ENCODE measurements at regions not wholly inside any gene's neighbourhood (a gene's known extent, or its start where the extent isn't known, plus 50 kb on each side); places are given as distances from the start of the nearest gene placed in this dataset.

- H3K9me2 ChIP-seq = no peaks in the 10 kb centered on the region
- no peak overlapping the region for H3K4me3 ChIP-seq (ENCODE audit: low read depth in 2 of 2, low read length in 1 of 2)
- no peak overlapping the region for H3K27ac ChIP-seq (ENCODE audit: low read depth in 2 of 2, low read length in 1 of 2)
- DNase-seq = no peak
- no peak overlapping the region for H3K9ac ChIP-seq
- H3F3A ChIP-seq (replicated peaks; ENCODE audit: insufficient read depth) = no peaks in the 10 kb centered on the region
- ChIA-PET CTCF (interaction anchor here (1.5 kb wide), 1 partner anchor 7 kb away, joined by 4 read pairs; no protein-coding TSS in a partner anchor), POLR2A (no interaction called here)
- H2AFZ ChIP-seq (ENCODE audit: low read depth) = no peak overlapping the region
- H3K27me3 ChIP-seq (ENCODE audit: insufficient read depth) = no peaks in the 10 kb centered on the region
- H3K9me3 ChIP-seq = no peaks in the 10 kb centered on the region
- no peak overlapping the region for H3K4me2 ChIP-seq
- 69% methylated on average over 3 of the region's 3 CpGs for WGBS (ENCODE audit: low lambda C conversion rate)
- TF ChIP-seq TAF1 (IDR thresholded peaks at IDR 0.05; ENCODE audit: borderline replicate concordance, low read depth, low read length) (no peak), GATA2 (CRISPR knock-in tag; IDR thresholded peaks at IDR 0.05) (no peak), RAD21 (IDR thresholded peaks at IDR 0.05; ENCODE audit: low read length) (no peak), FOXJ3 (CRISPR knock-in tag; IDR thresholded peaks at IDR 0.05) (no peak), YY1 (IDR thresholded peaks at IDR 0.05; ENCODE audit: low read depth) (no peak), PBX3 (IDR thresholded peaks at IDR 0.05) (no peak), EP300 (IDR thresholded peaks at IDR 0.05; ENCODE audit: borderline replicate concordance in 1 of 2, low read depth in 1 of 2, low read length in 1 of 2) (no peak), TCF12 (IDR thresholded peaks at IDR 0.05) (no peak), MXI1 (IDR thresholded peaks at IDR 0.05; ENCODE audit: low read depth, low read length) (no peak), USF2 (IDR thresholded peaks at IDR 0.05; ENCODE audit: borderline replicate concordance, low read depth, low read length) (no peak), MAX (IDR thresholded peaks at IDR 0.05; ENCODE audit: low read depth) (no peak), JUND (IDR thresholded peaks at IDR 0.05) (no peak)
- TF ChIP-seq, protein P1, sequence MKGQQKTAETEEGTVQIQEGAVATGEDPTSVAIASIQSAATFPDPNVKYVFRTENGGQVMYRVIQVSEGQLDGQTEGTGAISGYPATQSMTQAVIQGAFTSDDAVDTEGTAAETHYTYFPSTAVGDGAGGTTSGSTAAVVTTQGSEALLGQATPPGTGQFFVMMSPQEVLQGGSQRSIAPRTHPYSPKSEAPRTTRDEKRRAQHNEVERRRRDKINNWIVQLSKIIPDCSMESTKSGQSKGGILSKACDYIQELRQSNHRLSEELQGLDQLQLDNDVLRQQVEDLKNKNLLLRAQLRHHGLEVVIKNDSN (IDR thresholded peaks at IDR 0.05; ENCODE audit: borderline replicate concordance, low read depth) = no peak
- H3K79me2 ChIP-seq (ENCODE audit: insufficient read depth) = no peaks in the 10 kb centered on the region
- H3K36me3 ChIP-seq (replicated peaks in 1 of 2; ENCODE audit: control insufficient read depth in 1 of 2, insufficient read depth in 2 of 2, low read length in 1 of 2) = no peaks in the 10 kb centered on the region
- no peaks in the 10 kb centered on the region; a peak in 1 of 4 replicates for H3K4me1 ChIP-seq (ENCODE audit: control insufficient read depth in 1 of 2, insufficient read depth in 2 of 2, low read depth in 1 of 2, low read length in 1 of 2)
- no peaks in the 10 kb centered on the region for H4K20me1 ChIP-seq (ENCODE audit: insufficient read depth)
Observed at GRCh38 chr14:32018391-32019092, 58.6 kb upstream of the ARHGAP5 start.

- H3F3A ChIP-seq (replicated peaks; ENCODE audit: insufficient read depth) = no peaks in the 10 kb centered on the region
- no peak overlapping the region for H3K27ac ChIP-seq (ENCODE audit: low read depth in 2 of 2, low read length in 1 of 2)
- H3K27me3 ChIP-seq (ENCODE audit: insufficient read depth) = no peaks in the 10 kb centered on the region
- H3K4me1 ChIP-seq (ENCODE audit: control insufficient read depth in 1 of 2, insufficient read depth in 2 of 2, low read depth in 1 of 2, low read length in 1 of 2) = no peaks in the 10 kb centered on the region; a peak in 1 of 4 replicates
- H3K9ac ChIP-seq = no peak overlapping the region
- DNase-seq = no peak
- H3K4me3 ChIP-seq (ENCODE audit: low read depth in 2 of 2, low read length in 1 of 2) = no peak overlapping the region
- H3K79me2 ChIP-seq (ENCODE audit: insufficient read depth) = no peaks in the 10 kb centered on the region
- no peaks in the 10 kb centered on the region for H3K9me3 ChIP-seq
- POLR2A ChIA-PET = no interaction called here
- H2AFZ ChIP-seq (ENCODE audit: low read depth) = no peak overlapping the region
- 92% methylated on average over 7 of the region's 7 CpGs for WGBS (ENCODE audit: low lambda C conversion rate)
- CTCF ChIA-PET = interaction anchor here (1.5 kb wide), 2 partner anchors 8 to 94 kb away, joined by 4 to 5 read pairs; no protein-coding TSS in a partner anchor
- H3K36me3 ChIP-seq (replicated peaks in 1 of 2; ENCODE audit: control insufficient read depth in 1 of 2, insufficient read depth in 2 of 2, low read length in 1 of 2) = no peaks in the 10 kb centered on the region
- H3K9me2 ChIP-seq = no peaks in the 10 kb centered on the region
- TF ChIP-seq FOXM1 (IDR thresholded peaks at IDR 0.05; ENCODE audit: low read depth) (no peak), YY1 (IDR thresholded peaks at IDR 0.05; ENCODE audit: low read depth) (no peak), TEAD4 (IDR thresholded peaks at IDR 0.05; ENCODE audit: borderline replicate concordance, insufficient read depth) (no peak), MAX (IDR thresholded peaks at IDR 0.05; ENCODE audit: low read depth) (no peak), JUND (IDR thresholded peaks at IDR 0.05) (no peak), SIN3A (IDR thresholded peaks at IDR 0.05; ENCODE audit: borderline replicate concordance, low read depth, low read length) (no peak), EZH2phosphoT487 (IDR thresholded peaks at IDR 0.05; ENCODE audit: borderline replicate concordance, low read depth) (no peak), ELF1 (IDR thresholded peaks at IDR 0.05) (no peak), POLR2AphosphoS5 (IDR thresholded peaks at IDR 0.05; ENCODE audit: low read depth, low read length) (no peak), NRF1 (IDR thresholded peaks at IDR 0.05; ENCODE audit: low read depth, low read length) (no peak), MXI1 (IDR thresholded peaks at IDR 0.05; ENCODE audit: low read depth, low read length) (no peak), SMC3 (IDR thresholded peaks at IDR 0.05; ENCODE audit: low read depth, low read length) (no peak), PBX3 (IDR thresholded peaks at IDR 0.05) (no peak)
- TF ChIP-seq, protein P2, sequence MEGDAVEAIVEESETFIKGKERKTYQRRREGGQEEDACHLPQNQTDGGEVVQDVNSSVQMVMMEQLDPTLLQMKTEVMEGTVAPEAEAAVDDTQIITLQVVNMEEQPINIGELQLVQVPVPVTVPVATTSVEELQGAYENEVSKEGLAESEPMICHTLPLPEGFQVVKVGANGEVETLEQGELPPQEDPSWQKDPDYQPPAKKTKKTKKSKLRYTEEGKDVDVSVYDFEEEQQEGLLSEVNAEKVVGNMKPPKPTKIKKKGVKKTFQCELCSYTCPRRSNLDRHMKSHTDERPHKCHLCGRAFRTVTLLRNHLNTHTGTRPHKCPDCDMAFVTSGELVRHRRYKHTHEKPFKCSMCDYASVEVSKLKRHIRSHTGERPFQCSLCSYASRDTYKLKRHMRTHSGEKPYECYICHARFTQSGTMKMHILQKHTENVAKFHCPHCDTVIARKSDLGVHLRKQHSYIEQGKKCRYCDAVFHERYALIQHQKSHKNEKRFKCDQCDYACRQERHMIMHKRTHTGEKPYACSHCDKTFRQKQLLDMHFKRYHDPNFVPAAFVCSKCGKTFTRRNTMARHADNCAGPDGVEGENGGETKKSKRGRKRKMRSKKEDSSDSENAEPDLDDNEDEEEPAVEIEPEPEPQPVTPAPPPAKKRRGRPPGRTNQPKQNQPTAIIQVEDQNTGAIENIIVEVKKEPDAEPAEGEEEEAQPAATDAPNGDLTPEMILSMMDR (IDR thresholded peaks at IDR 0.05) = no peak
- H3K4me2 ChIP-seq = no peak overlapping the region
- no peaks in the 10 kb centered on the region for H4K20me1 ChIP-seq (ENCODE audit: insufficient read depth)
Observed at GRCh38 chr14:32019276-32019675, 57.8 kb upstream of the ARHGAP5 start.
